Activated CD4-positive, alpha-beta T cell treated with anti-CD3 and anti-CD28 coated beads for 36 hours (primary cell): ENCODE measurements at regions not wholly inside any gene's neighbourhood (a gene's known extent, or its start where the extent isn't known, plus 50 kb on each side); places are given as distances from the start of the nearest gene placed in this dataset.

Experiments used
- ATAC-seq: fragments of 200-7000 bp; cut with Tn5 transposase; one replicate; pipeline ENCODE4 v1.10.0; 2021; ENCODE audit warnings: mild to moderate bottlenecking, moderate library complexity
- CTCF ChIA-PET: fragments of 350-600 bp; sonication (Branson Sonifier 250); formaldehyde crosslinking; loops from one replicate; lab custom pipeline; 2021; ENCODE audit warnings: antibody characterized with exemption; lab: Charles Lee
- POLR2A ChIA-PET: fragments of 350-600 bp; sonication (Branson Sonifier 250); formaldehyde crosslinking; loops from one replicate; lab custom pipeline; 2021; ENCODE audit warnings: antibody characterized with exemption, inconsistent platforms; lab: Charles Lee
- DNase-seq: peaks from one replicate; pipeline ENCODE4 v3.0.0-alpha.2; 2020
- H3K27ac Mint-ChIP-seq: one replicate; pipeline ENCODE4 v1.8.0; 2021; ENCODE audit warnings: mixed read lengths
- H3K27me3 Mint-ChIP-seq: one replicate; pipeline ENCODE4 v1.8.0; 2021; ENCODE audit warnings: mixed read lengths
- H3K36me3 Mint-ChIP-seq: one replicate; pipeline ENCODE4 v1.8.0; 2021; ENCODE audit warnings: low read depth, mixed read lengths
- H3K4me1 Mint-ChIP-seq: one replicate; pipeline ENCODE4 v1.8.0; 2021; ENCODE audit warnings: mixed read lengths
- H3K4me3 Mint-ChIP-seq: one replicate; pipeline ENCODE4 v1.8.0; 2021; ENCODE audit warnings: mild to moderate bottlenecking, moderate library complexity, mixed read lengths
- H3K9me3 Mint-ChIP-seq: one replicate; pipeline ENCODE4 v1.8.0; 2021; ENCODE audit warnings: low read depth, mixed read lengths
- intact Hi-C, 2 experiments: fragments of 100-400 bp; cut with DNase I in 1 of 2; cut with micrococcal nuclease in 1 of 2; formaldehyde crosslinking; loops; one replicate each; pipeline versions ENCODE4 v1.14.2 to v1.15.1; 2022 to 2024; cut with DNase I, micrococcal nuclease

DNA sequence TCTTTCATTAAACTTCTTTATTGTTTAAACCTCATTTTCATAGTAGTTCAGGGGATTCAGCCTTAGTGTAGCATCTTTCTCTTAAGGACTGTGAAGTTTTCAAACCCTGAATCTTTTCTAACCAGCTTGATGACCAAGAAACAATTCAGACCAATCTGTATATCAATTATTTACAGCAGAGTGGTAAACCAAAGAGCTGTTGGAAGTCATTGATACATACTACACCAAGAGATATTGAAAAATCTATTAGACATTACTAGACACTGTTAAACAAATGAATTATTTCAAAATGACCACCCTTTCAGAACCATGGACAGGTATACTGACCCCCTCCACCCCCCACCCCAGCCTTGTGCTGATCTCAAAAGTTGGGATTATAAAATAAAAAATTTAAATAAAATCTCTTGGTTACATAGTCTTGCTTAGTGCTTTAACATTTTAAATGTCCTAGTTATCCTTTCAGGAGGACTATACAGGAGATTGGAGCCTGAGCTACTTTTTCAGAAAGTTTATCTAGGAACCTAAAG is 143.9 kb upstream of the LSM8 start:
- Mint-ChIP-seq H3K4me1 (no peaks in the 10 kb centered on the region), H3K27ac (no peak overlapping the region), H3K36me3 (no peaks in the 10 kb centered on the region), H3K9me3 (no peaks in the 10 kb centered on the region), H3K27me3 (peaks cover 6% of the 10 kb centered on the region), H3K4me3 (no peak overlapping the region)
- POLR2A ChIA-PET = no interaction called here
- ATAC-seq (no peak), DNase-seq (no peak)
- CTCF ChIA-PET = no interaction called here
- intact Hi-C loops = no loop called here

- Mint-ChIP-seq H3K9me3 (no peaks in the 10 kb centered on the region), H3K36me3 (no peaks in the 10 kb centered on the region), H3K27ac (no peak overlapping the region), H3K4me3 (no peak overlapping the region), H3K4me1 (no peaks in the 10 kb centered on the region), H3K27me3 (peaks cover 6% of the 10 kb centered on the region)
- intact Hi-C loops = no loop called here
- no peak for DNase-seq
- ATAC-seq = no peak
- CTCF ChIA-PET = no interaction called here
- POLR2A ChIA-PET = no interaction called here
Measured at GRCh38 chr7:118040562-118040961, 143.4 kb upstream of the LSM8 start.

DNA sequence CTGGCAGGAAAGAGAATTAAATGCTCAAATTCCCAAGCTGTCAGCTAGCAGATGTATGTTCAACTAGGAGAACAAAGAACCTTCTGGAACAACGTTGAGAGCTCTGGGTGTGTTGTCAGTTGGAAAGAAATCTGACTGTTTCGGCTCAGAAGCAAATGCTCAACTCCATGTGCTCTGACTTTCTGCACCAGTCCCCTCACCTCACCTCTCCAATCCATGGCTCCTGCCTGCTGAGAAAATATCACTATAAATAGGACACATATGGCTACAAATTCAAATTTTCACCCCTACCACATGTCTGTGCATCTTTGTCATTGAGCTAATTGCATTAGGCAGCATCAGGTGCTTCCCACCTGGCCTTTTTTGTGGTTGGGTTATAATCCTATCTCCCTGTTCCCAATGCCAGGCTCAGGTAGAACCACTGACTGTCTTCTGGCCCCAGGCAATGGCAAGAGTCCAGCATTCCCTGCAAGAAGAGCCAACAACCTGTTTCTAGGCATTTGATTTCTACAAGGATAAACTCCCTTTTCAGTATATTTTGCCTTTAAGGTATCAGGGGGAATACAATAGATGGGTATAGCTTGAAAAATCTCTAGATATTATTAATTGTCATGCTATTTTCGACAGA is 142.6 kb upstream of the LSM8 start:
- DNase-seq (no peak), ATAC-seq (no peak)
- Mint-ChIP-seq H3K9me3 (no peaks in the 10 kb centered on the region), H3K27ac (no peak overlapping the region), H3K4me1 (no peaks in the 10 kb centered on the region), H3K27me3 (peaks cover 6% of the 10 kb centered on the region), H3K36me3 (no peaks in the 10 kb centered on the region), H3K4me3 (no peak overlapping the region)
- ChIA-PET POLR2A (no interaction called here), CTCF (no interaction called here)
- intact Hi-C loops = no loop called here

GRCh38 chr7:118045629-118046028 is 138.3 kb upstream of the LSM8 start:
- ATAC-seq (no peak), DNase-seq (no peak)
- Mint-ChIP-seq H3K27ac (no peak overlapping the region), H3K4me3 (no peak overlapping the region), H3K27me3 (peaks cover 6% of the 10 kb centered on the region), H3K9me3 (no peaks in the 10 kb centered on the region), H3K4me1 (no peaks in the 10 kb centered on the region), H3K36me3 (no peaks in the 10 kb centered on the region)
- ChIA-PET POLR2A (no interaction called here), CTCF (no interaction called here)
- intact Hi-C loops = no loop called here

GRCh38 chr7:118046086-118046485 is 137.9 kb upstream of the LSM8 start:
- intact Hi-C loops = no loop called here
- no peaks in the 10 kb centered on the region for H3K9me3 Mint-ChIP-seq
- H3K27ac Mint-ChIP-seq = no peak overlapping the region
- DNase-seq (no peak), ATAC-seq (no peak)
- no peaks in the 10 kb centered on the region for H3K36me3 Mint-ChIP-seq
- H3K27me3 Mint-ChIP-seq = peaks cover 6% of the 10 kb centered on the region
- CTCF ChIA-PET = no interaction called here
- POLR2A ChIA-PET = no interaction called here
- H3K4me1 Mint-ChIP-seq = no peaks in the 10 kb centered on the region
- no peak overlapping the region for H3K4me3 Mint-ChIP-seq

DNA sequence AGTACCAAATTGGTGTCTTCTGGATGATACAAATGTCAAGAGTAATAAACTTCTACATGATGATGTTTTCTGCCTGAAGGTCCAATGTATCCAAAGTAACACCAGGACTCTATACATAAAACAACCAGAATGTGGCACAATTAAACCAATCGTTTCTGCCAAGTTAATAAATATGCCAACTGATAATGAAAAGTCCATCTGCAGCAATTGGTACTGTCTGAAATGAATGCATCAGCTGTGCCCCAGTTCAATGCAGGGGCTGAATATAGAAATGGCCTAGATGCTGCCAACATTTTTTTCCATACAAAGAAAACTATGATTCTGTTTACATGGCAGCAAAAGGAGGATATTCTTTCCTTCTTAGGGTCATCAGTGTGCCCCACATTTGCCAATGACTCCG is 137.2 kb upstream of the LSM8 start:
- Mint-ChIP-seq H3K27ac (no peak overlapping the region), H3K36me3 (no peaks in the 10 kb centered on the region), H3K9me3 (no peaks in the 10 kb centered on the region), H3K27me3 (peaks cover 6% of the 10 kb centered on the region), H3K4me1 (no peaks in the 10 kb centered on the region), H3K4me3 (no peak overlapping the region)
- ChIA-PET CTCF (no interaction called here), POLR2A (no interaction called here)
- ATAC-seq (no peak), DNase-seq (no peak)
- intact Hi-C loops = no loop called here

DNA sequence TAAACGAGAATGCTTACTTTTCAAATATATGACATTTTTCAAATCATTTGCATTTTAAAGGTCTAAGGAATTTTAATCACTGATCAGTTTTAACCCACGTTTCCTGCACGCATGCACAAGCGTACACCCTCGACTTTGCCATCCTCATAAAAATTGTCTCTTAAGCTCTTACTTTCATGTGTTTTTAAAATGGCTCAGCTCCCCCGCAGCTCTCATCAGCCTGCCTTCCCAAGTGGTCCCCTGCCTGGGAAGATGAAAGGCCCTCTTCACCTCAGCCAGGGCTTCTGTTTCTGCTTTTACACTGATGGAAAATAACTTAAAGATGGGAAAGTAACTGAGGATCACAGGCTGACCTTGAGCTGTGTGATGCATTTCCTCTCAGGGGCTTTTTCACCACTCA is 131.6 kb upstream of the LSM8 start:
- DNase-seq (no peak), ATAC-seq (no peak)
- intact Hi-C loops = no loop called here
- POLR2A ChIA-PET = no interaction called here
- Mint-ChIP-seq H3K4me1 (no peaks in the 10 kb centered on the region), H3K36me3 (no peaks in the 10 kb centered on the region), H3K4me3 (no peak overlapping the region), H3K27ac (no peak overlapping the region), H3K9me3 (peaks cover 3% of the 10 kb centered on the region), H3K27me3 (peaks cover 8% of the 10 kb centered on the region)
- CTCF ChIA-PET = no interaction called here

- H3K36me3 Mint-ChIP-seq = no peaks in the 10 kb centered on the region
- peaks cover 8% of the 10 kb centered on the region for H3K27me3 Mint-ChIP-seq
- ATAC-seq (no peak), DNase-seq (no peak)
- no peak overlapping the region for H3K4me3 Mint-ChIP-seq
- no peak overlapping the region for H3K27ac Mint-ChIP-seq
- POLR2A ChIA-PET = no interaction called here
- H3K4me1 Mint-ChIP-seq = no peaks in the 10 kb centered on the region
- CTCF ChIA-PET = no interaction called here
- H3K9me3 Mint-ChIP-seq = peaks cover 3% of the 10 kb centered on the region
- intact Hi-C loops = no loop called here
Measured at GRCh38 chr7:118053353-118053752, 130.6 kb upstream of the LSM8 start.

GRCh38 chr7:118054529-118054928 is 129.4 kb upstream of the LSM8 start:
- H3K36me3 Mint-ChIP-seq = no peaks in the 10 kb centered on the region
- H3K4me3 Mint-ChIP-seq = no peak overlapping the region
- intact Hi-C loops = no loop called here
- peaks cover 2% of the 10 kb centered on the region for H3K4me1 Mint-ChIP-seq
- peaks cover 8% of the 10 kb centered on the region for H3K27me3 Mint-ChIP-seq
- ATAC-seq (no peak), DNase-seq (no peak)
- H3K27ac Mint-ChIP-seq = no peak overlapping the region
- CTCF ChIA-PET = no interaction called here
- POLR2A ChIA-PET = no interaction called here
- H3K9me3 Mint-ChIP-seq = peaks cover 3% of the 10 kb centered on the region

DNA sequence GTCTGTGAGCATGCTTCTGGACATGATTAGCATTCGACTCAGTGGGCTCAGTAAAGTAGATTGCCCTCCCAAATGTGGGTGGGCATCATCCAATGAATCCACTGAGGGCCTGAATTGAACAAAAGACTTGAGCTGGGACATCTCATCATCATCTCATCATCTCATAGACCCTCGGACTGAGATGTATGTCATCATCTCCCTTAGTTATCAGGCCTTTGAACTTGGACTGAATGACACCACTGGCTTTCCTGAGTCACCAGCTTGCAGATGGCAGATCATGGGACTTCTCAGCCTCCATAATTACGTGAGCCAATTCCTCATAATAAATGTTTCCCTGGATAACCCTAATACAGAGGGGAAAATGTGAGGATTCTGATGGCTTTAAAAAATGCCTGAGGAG is 128.3 kb upstream of the LSM8 start:
- CTCF ChIA-PET = no interaction called here
- Mint-ChIP-seq H3K27ac (no peak overlapping the region), H3K36me3 (no peaks in the 10 kb centered on the region), H3K9me3 (peaks cover 3% of the 10 kb centered on the region), H3K4me1 (peaks cover 2% of the 10 kb centered on the region), H3K4me3 (no peak overlapping the region), H3K27me3 (peaks cover 9% of the 10 kb centered on the region)
- intact Hi-C loops = no loop called here
- POLR2A ChIA-PET = no interaction called here
- DNase-seq (no peak), ATAC-seq (no peak)

GRCh38 chr7:118057404-118057803 is 126.6 kb upstream of the LSM8 start:
- DNase-seq = peak; percentile 5
- peaks cover 12% of the 10 kb centered on the region for H3K27me3 Mint-ChIP-seq
- POLR2A ChIA-PET = no interaction called here
- H3K9me3 Mint-ChIP-seq = peaks cover 3% of the 10 kb centered on the region
- CTCF ChIA-PET = no interaction called here
- peaks cover 2% of the 10 kb centered on the region for H3K4me1 Mint-ChIP-seq
- H3K27ac Mint-ChIP-seq = no peak overlapping the region
- no peak overlapping the region for H3K4me3 Mint-ChIP-seq
- no peaks in the 10 kb centered on the region for H3K36me3 Mint-ChIP-seq
- no peak for ATAC-seq
- intact Hi-C loops = no loop called here

DNA sequence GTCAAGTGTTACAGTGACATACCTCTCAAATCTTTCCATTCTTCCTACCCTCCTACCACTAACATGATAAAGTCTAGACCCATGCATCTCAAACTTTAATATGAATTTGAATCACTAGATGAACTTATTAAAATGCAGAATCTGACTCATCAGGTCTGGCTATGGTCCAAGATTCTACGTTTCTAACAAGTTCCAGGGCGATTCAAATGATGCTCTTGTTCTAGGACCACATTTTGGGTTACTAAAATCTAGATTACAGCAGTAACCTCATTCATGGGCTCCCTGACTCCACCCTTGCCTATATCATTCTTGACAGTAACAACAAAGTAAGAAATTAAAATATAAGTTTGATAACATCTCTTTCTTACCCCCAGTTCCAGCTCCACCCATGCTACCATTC is 124.8 kb upstream of the LSM8 start:
- Mint-ChIP-seq H3K27ac (no peak overlapping the region), H3K9me3 (peaks cover 3% of the 10 kb centered on the region), H3K36me3 (no peaks in the 10 kb centered on the region), H3K4me3 (no peak overlapping the region), H3K4me1 (peaks cover 2% of the 10 kb centered on the region), H3K27me3 (peaks cover 8% of the 10 kb centered on the region)
- ChIA-PET CTCF (interaction anchor here (0.5 to 0.7 kb wide), 2 partner anchors 218 to 976 kb away, joined by 3 read pairs; no protein-coding TSS in a partner anchor), POLR2A (no interaction called here)
- intact Hi-C loops = no loop called here
- ATAC-seq = peak; percentile 58
- no peak for DNase-seq
